A549 (cell line): ENCODE measurements at regions not wholly inside any gene's neighbourhood (a gene's known extent, or its start where the extent isn't known, plus 50 kb on each side); places are given as distances from the start of the nearest gene placed in this dataset.

Experiments used
- CTCF ChIP-seq: fragments of >200 bp; sonication (Bioruptor Twin); formaldehyde crosslinking; IDR thresholded peaks from 3 replicates; pipeline ENCODE4 v1.5.1; 2016
- EP300 ChIP-seq, 2 experiments: fragments of >200 bp; sonication (Bioruptor Twin); formaldehyde crosslinking; IDR thresholded peaks; 2 replicates in 1 of 2; 3 replicates in 1 of 2; pipeline ENCODE4 v1.6.1; 2016 to 2017
- HMGXB4 ChIP-seq: fragments of 250-450 bp; sonication (Bioruptor Pico); IDR thresholded peaks from 2 replicates; pipeline ENCODE4 v1.5.0; 2021; ENCODE audit warnings: mild to moderate bottlenecking, moderate library complexity, borderline replicate concordance
- JUNB ChIP-seq: fragments of >200 bp; sonication (Bioruptor Twin); formaldehyde crosslinking; IDR thresholded peaks from 2 replicates; pipeline ENCODE4 v1.6.1; 2016
- KDM5A ChIP-seq: fragments of 200-600 bp; sonication (generic); IDR thresholded peaks from 2 replicates; pipeline ENCODE4 v1.6.1; 2016; ENCODE audit warnings: antibody characterized with exemption, mild to moderate bottlenecking
- PBX3 ChIP-seq: IDR thresholded peaks from 2 replicates; pipeline ENCODE4 v1.6.1; 2012
- POLR2A ChIP-seq: IDR thresholded peaks from 2 replicates; pipeline ENCODE4 v1.6.1; 2012; ENCODE audit warnings: mild to moderate bottlenecking, low read length
- RFX5 ChIP-seq: fragments of 450-650 bp; IDR thresholded peaks from 2 replicates; pipeline ENCODE4 v1.7.1; 2014; ENCODE audit warnings: antibody characterized with exemption, mild to moderate bottlenecking, moderate library complexity
- RNF2 ChIP-seq: fragments of 200-600 bp; sonication (generic); IDR thresholded peaks from 2 replicates; pipeline ENCODE4 v1.6.1; 2016; ENCODE audit warnings: low read depth, mild to moderate bottlenecking, antibody characterized with exemption, moderate library complexity, borderline replicate concordance
- SMC3 ChIP-seq: fragments of >200 bp; sonication (Bioruptor Twin); formaldehyde crosslinking; IDR thresholded peaks from 3 replicates; pipeline ENCODE4 v1.6.1; 2018; ENCODE audit warnings: inconsistent platforms

- TF ChIP-seq PBX3 (no peak), JUNB (no peak), RFX5 (no peak), CTCF (no peak), POLR2A (no peak), HMGXB4 (CRISPR knock-in tag) (no peak), EP300 (IDR thresholded peaks at IDR 0.05) (no peak), KDM5A (no peak), RNF2 (no peak), SMC3 (no peak)
Observed at GRCh38 chr2:215779912-215780311, 233.4 kb downstream of the MREG start.
